Stimulated activated CD4-positive, alpha-beta T cell treated with anti-CD3 and anti-CD28 coated beads, Interleukin-2, amount 100 ng/mL, for 4 hours (primary cell): ENCODE measurements at regions not wholly inside any gene's neighbourhood (a gene's known extent, or its start where the extent isn't known, plus 50 kb on each side); places are given as distances from the start of the nearest gene placed in this dataset.

ENCODE experiments used
- DNase-seq: peaks from one replicate; pipeline ENCODE4 v3.0.0-alpha.2; 2020; ENCODE audit warnings: low read depth

DNA sequence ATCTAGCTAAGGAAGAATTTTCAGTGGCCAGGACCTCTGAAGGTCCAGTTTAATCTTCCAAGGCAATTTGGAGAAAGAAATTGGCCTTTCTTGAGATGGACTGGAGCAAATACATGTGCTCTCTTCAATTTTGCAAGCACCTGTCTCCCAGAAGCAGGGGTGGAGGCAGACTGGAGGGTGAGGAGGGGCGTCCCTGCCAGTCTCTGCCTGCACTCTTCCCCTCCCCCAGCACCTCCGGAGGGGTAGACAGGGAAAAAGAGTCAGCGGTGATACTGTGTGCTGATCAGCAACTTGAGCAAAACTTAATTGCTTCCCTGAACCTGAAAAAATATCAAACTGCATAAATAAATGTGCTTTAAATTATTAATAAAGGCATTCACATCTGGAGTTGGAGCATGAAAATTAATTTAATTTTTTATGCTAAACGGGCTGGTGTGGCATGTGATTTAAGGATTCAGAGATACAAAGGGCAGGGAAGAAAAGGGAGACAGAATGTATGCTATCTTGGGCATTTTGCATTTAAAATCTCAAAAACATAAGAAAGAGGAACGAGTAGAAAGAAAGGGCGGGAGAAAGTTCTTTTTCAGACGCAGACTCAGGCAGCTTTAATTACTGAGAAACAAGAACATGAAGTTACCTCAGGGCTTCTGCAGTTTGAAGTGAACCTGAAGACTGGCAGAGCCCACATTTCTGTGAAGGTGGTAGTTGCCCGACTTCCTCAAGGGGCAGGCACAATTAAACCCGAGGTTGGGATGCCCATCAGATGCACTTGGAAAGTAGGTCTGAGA lies 319.7 kb downstream of the UACA start:
- no peak for DNase-seq

DNA sequence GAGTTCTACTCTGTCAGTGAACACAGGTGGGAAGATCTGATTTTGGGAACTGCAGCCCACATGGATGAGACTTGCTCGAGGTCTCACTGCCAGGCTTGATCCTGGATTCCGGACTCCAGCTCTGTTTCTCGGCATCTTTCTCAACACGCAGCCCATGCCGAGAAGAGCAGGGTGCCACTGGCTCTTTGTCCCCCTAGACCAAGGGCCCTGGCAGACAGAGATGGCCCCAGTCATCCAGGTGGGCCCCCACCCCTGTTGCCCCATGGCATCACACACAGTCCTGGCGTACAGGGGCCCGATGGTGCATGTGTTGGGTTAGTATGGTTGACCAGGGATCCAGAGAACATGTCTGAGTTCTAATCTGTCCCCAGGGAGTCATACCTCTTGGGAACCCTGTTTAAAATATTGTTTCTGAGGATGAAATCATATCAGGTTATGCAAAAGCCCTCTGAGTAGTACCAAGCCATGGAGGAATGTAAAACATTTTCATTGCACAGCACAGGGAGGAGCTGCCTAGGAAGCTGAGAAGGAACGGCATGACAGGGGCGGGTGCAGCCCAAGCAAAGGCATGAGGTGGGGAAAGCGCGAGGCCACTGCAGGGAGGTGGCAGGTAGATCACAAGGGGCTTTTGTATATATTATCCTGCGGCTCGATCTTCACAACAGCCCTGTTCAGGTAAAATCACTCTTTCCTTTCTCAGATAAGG lies 320.6 kb downstream of the UACA start:
- DNase-seq: no peak

DNA sequence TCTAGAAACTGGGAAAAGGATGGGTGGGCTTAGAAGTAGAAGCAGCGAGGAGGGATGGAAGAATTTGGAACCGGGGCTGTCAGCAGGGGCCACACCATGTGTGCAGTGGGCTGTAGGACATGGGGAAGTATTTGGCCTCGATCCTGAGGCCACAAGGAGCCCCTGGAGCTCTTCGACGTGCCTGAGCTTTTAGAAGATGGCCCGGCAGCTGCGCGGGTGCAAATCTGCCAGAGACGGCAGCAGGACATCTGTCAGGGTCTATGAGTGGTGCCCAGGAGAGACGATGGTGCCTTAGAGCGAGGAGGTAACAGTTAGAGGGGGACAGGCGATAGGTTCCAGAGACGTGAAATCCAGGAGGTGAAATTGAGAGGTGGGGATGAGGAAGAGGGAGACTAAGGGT lies 321.1 kb downstream of the UACA start:
- DNase-seq: no peak

DNA sequence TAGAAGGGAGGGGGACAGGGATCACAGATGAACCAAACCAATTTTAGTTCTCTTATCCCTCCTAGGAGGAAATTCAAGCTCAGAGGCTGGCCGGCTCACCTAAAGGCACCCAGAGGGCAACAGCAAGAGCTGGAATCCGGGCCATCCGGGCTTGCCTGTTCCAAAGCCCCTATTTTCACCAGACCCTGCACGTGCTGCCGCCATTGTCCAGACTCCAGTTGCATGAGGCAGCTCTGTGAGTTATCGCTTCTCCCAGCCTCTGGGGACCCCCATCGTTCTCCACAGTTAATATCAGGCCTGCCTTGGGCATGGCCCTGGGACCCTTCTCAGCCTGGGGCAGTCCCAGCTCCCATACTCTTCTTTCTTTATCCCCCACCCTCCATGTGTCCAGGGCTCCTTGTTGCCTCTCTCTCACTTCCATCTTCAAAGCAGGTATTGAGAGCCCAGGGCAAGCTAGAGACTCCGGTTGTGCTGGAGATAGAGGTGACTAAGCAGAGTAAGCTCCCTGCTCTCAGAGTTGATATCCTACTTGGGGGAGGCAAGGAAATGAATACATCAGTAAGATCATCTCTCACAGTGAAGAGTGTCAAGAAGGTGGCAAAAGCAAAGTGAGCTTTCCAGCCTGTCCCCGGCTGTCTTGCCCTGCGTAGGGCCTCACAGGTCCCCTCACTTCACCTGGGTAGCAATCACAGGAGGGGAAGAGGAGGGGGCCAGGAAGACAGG lies 322.8 kb downstream of the UACA start:
- DNase-seq: no peak

- DNase-seq: no peak
Measured at GRCh38 chr15:70439880-70440279, 323.5 kb downstream of the UACA start.

DNA sequence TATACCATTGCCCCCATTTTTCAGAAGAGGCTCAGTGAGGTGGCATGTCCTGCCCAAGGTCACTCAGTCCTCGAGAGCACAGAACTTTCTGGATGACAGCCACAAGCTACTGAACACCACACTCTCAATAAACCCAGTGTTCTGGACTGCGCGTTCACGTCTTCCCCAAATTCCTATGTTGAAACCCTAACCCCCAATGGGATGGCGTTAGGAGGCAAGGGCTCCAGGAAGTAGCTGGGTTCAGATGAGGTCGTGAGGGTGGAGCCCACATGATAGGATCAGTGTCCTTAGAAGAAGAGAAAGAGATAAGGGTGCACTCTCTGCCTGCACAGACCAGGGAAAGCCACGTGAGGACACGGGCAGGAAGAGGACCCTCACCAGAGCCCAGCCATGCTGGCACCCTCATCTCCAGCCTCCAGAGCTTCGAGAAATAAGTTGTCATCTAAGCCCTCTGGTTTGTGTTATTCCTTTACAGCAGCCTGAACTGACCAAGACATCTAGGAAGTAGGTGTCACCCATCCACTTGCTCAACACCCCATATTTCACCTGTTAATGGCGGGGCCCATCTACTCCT lies 324.0 kb downstream of the UACA start:
- no peak for DNase-seq

GRCh38 chr15:70438776-70439175 lies 324.6 kb downstream of the UACA start:
- DNase-seq: no peak

DNA sequence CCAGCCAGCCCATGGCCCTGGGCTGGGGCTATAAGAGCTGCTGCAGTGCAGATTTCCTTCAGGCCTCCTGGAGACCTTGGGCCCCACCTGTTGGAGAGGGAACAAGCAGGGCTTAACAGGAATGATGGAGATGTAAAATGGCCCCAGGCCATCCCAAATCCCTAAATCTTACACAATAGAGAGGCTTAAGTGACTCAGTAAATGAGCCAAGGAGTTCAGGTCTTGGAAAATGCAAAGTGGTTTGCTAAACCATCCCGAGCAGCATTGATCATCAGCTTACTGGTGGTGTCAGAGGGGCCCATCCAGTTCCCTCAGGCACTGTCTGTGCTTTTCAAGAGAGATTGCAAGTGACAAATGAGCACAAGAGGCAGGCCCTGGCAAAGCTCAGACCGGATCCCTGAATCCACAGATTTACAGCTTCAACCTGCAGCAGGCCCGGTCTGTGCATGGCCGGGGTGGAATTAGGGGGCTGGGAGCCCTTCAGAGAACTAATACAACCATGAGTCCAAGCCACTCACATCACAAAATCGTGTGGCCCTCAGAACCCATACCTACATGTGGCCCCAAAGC lies 325.4 kb downstream of the UACA start:
- DNase-seq: no peak

GRCh38 chr15:70437089-70437488 lies 326.3 kb downstream of the UACA start:
- no peak for DNase-seq

- no peak for DNase-seq
Measured at GRCh38 chr15:70436428-70436827, 326.9 kb downstream of the UACA start.

- no peak for DNase-seq
Measured at GRCh38 chr15:70435872-70436271, 327.5 kb downstream of the UACA start.

GRCh38 chr15:70435369-70435768 lies 328.0 kb downstream of the UACA start:
- no peak for DNase-seq

DNA sequence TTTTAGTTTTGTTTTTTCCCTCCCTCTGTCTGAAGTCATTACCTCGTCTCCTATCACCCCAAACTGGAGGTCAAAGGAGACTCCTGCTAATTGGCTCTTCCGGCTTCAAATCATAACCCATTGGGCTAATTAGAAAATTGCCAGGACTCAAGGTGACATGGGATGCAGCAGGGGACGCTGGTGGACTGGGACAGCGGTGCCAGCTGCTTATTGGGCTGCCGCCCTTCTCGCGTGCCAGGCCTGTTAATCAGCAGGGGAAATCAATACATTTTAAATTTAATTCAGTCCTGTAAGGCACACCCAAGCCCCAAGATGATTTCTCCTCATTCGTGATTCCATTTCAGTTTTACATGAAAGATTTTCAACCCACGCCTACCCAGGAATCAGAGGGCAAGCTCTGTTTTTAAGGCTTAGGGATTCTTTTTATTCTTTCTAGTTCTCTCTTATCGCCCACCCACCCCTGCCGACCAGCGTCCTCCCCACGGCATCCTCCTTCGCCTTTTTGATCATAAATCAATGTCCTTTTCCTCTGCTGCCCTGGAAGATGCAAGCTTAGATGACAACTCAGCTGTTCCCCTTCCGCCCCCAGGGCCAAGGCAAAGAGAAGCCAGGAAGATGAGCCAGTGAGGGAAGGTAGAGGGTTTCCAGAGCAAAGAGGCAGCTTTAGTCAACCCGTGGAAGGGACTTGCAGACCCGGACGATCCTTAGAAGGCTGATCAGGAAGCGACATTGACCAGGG lies 329.6 kb downstream of the UACA start:
- DNase-seq: no peak

GRCh38 chr15:70432924-70433495 lies 330.3 kb downstream of the UACA start:
- no peak for DNase-seq

DNA sequence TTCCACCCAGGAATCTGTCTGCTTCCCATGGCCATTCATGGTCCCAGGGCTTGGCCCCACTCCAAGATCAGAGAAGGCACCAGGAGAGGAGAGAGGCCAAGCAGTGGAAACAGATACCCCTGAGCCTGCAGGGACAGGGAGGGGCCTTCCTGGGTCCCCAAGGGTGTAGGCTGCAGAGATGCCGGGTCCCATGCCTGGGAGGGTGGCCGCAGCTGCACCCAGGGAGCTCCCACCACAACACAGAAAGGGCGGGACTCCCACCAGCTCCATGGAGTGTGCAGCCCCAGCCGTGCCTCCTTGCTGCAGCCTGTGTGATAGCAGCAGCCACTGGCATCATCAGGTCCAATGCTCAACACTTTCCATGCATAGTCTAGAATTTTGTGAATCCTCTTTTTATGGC lies 331.5 kb downstream of the UACA start:
- no peak for DNase-seq

DNA sequence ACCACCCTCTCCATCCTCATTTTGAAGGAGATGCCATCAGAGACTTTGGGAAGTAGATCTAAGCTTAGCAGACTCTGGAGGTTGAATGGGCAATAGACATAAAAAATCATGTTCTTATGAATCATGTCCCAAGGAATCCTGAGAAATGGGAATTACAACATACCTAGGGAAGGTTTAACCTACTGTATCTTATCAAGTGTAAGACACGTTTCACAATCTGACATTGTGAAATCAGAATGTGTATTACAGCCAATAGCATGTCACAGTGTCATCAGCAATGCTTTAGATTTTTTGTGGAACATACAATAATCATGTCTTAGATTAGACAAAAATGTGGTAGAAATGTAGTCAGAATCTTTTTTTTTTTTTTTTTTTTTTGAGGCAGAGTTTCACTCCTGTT lies 332.4 kb upstream of the TLE3 start:
- DNase-seq: no peak

DNA sequence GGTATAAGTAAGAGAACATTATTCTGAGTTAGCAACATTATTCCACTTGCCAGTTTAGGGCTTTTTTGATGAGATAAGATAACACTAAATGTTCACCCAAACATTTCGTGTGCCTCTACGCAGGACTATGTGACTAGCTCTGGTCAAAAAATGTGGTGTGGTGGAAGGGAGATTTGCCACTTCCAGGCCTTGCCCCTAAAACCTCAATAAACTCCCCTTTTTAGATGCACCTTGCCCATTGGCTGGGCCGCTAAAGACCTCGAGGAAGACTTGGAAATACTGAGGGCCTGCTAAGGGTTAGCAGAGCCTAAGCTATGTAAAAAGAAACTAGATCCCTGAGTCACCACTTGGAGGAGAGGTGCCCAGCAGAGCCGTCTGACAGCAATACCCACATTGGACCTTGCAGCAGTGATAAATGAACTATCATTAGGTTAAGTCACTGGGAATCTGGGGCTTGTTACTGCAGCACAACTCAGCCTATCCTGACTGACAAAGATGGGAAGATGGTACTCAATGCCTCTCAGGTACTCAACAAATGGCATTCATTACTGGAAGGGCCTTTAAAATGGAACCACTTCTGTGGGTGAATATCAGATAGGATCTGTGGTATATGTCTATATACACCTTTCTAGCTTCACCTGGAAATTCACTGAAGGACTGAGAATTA lies 331.5 kb upstream of the TLE3 start:
- no peak for DNase-seq

DNA sequence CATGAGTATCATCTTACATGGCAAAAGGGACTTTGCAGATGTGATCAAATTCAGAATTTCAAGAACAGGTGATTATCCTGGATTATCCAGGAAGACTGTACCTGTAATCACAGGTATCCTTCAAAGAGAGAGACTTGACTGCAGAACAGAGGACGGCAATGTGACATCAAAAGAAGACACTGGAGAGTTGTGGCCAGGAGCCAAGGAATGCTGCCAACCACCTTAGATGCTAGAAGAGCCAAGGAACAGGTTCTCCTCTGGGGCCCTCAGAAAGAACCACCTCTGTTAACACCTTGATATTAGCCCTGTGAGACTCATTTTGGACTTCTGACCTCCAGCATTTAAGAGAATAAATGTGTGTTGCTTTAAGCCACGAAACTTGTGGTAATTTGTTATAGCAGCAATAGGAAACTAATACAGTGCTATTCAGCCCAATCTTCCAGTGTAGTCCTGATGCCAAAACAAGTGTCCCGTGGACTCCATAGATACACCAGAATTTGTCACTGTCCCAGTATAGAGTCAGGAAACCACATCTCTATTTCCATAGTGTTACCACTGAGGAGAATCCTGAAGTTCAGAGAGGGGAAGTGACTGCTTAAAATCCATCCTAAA lies 330.6 kb upstream of the TLE3 start:
- DNase-seq: no peak

GRCh38 chr15:70427167-70428120 lies 329.7 kb upstream of the TLE3 start:
- DNase-seq: no peak
